G401.6 (cell line): ENCODE measurements at regions not wholly inside any gene's neighbourhood (a gene's known extent, or its start where the extent isn't known, plus 50 kb on each side); places are given as distances from the start of the nearest gene placed in this dataset.
"Not testable (repeated sequence)": the region's sequence is repeated elsewhere in the genome, so short reads cannot be mapped to it uniquely, and the experiment has no call there.

Source experiments
- FAIRE-seq: peaks from 2 replicates; lab custom pipeline; 2012; peaks lifted over from hg19 to GRCh38; lab: Jason Lieb, UNC

DNA sequence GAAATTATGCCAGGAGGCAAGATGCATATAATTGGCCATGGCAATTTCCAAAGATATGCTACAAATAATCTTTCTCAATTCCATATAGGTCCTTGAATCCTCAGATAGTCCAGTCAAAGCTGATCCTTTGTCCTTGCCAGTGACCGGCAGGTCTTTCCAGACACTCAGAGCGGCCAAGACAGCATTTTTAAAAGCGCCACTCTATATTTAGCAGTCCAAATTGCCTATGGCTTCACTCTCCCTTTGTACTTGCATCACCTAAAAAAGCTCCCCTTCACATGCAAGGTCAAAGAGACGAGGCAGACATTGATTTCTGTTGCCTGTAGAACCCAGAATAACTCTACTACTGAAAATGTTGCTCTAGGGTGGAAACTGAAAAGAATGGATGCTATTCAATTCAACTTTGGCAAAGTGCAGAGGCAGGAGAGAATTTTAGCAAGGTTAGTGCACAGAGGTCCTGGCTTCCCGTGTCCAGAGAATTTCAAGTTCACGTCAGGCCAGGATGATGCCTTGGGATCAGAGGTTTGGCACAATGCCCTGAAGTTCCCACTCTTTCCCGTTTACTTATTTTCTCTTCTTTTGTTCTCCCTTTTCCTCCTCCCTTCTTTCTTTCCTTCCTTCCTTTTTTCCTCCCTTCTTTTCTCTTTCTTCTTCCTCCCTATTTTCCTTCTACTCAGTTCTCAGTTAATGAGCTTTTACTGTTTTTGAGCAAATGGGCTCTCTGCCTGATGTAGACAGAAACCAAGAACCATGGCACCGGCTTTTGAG, 108.5 kb downstream of the KCNK1 start:
- FAIRE-seq: no peak

DNA sequence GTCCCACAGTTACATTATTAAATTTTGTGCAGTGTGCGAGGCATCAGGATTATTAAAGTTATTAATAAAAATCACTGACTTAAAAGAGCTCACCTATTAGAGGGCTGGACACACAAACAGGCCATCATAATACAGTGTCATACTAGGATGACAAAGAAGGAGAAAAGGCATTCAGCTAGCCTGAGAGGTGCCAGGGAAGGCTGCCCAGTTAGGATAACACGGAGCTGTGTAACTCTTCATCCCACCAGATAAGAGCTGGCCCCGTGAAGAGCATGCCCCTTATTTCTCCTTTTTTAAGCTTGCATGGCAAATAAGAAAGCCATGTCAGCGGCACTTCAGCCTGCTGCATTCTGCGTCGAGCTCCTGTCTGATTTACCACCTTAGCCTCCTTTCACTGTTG, 109.5 kb downstream of the KCNK1 start:
- no peak for FAIRE-seq

DNA sequence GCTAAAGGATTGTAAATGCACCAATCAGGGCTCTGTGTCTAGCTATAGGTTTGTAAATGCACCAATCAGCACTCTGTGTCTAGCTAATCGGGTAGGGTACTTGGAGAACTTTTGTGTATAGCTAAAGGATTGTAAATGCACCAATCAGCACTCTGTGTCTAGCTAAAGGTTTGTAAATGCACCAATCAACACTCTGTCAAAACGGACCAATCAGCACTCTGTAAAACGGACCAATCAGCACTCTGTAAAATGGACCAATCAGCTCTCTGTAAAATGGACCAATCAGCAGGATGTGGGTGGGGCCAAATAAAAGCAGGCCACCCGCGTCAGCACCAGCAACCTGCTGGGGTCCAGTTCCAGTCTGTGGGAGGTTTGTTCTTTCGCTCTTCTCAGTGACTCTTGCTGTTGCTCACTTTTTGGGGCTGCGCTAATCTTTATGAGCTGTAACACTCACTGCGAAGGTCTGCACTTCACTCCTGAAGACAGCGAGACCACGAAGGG, 110.3 kb downstream of the KCNK1 start:
- not testable (repeated sequence) for FAIRE-seq

DNA sequence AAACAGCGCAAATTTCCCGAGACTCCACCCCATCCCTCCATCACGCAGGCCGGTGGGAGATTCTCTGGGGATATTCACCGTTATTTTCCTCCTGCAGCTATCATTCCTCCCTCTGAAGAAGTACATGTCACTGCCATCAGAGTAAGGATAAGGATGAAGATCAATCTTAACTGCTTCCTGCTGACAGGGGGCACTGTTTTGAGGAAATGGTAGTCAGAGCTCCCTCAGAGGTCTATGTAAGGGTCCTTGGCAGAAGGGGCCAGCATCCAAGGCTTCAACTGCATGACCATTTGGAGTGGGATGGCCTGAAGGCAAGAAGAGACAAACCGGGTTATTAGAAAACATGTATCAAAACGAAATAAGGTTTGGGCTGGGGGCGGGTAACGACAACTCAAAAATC, 111.5 kb downstream of the KCNK1 start:
- FAIRE-seq: no peak

DNA sequence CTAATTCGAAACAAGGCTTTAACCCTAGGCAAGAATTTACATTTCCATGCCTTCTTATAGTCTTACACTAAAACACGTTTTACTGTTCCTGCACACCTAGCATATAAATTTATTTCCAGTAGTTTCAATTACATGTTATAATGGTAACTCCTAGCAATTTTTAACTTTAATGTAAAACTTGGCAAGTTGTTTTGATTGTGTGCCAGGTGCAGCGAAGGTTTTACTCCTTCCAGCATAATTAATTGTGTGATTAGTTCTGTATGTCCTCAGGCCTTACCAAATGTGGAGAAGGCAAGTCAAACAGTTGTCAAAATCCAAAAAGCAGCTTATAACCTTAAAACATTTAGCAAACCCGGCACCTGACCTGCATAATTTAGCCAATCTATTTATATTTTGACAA, 114.8 kb downstream of the KCNK1 start:
- no peak for FAIRE-seq

DNA sequence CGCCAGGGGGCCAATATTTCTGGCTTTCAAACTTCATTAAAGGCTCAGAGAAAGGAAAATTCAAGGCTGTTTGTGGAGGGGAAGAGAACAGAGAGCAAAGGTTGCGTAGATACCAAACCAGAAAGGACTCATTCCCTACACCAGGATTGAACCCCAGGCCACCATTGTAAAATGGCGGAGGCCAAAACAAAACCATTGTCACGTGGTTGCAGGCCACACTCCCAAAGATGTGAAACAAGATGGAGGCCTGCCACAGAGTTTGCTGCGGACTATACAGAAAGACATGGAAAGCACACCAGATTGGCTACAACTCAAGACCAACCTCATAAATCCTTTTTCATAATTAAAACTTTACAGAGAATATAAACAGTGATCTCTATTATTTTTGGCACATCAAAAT, 116.5 kb downstream of the KCNK1 start:
- FAIRE-seq: no peak

DNA sequence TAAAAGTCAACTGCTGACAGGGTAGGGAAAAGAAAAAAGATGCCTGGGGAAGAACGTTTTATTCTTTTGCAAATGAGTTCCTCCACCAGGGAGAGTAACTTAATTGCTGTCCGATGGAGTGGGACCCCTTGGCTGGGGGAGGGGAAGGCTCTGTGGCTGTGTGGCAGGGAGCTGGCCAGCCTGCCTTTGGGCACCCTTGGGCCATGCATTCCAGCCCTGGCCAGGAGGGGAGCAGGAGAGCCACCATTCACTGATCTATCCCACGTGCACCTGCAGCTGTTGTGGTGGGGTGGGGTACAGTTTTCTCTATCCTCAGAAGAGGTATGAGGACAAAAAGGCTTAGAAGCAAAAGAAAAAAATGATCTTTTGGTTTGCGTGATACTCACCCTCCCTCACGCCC, 116.9 kb downstream of the KCNK1 start:
- no peak for FAIRE-seq

DNA sequence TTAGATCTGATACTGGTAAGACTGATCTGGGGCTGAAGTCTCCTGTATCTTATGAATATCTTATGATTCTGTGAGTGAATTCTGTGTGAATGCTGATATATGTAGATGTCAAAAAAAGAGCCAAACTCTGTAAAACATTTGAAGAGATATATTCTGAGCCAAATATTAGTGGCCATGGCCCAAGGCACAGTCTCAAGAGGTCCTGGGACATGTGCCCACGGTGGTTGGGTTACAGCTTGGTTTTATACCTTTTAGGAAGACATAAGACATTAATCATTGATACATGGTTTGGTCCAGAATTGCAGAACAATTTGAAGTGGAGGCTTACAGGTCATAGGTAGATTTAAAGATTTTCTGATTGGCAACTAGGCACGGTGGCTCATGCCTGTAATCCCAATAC, 118.3 kb downstream of the KCNK1 start:
- FAIRE-seq: no peak

DNA sequence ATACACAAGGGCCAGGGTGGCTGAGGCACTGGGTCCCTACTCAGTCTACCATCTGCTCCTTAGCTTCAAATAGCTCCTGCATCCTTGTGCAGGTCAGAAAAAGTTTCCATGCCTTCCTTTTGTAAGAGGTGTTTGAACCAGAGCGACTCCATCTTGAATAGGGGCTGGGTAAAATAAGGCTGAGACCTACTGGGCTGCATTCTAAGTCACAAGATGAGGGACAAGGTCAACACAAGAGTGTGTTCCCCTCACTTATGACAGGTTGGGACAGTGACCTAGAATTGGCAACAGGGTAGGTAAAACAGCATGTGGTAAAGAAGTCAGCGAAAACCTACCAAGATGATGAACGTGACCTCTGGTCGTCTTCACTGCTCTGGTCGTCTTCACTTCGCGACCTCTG, 120.5 kb downstream of the KCNK1 start:
- FAIRE-seq: no peak

DNA sequence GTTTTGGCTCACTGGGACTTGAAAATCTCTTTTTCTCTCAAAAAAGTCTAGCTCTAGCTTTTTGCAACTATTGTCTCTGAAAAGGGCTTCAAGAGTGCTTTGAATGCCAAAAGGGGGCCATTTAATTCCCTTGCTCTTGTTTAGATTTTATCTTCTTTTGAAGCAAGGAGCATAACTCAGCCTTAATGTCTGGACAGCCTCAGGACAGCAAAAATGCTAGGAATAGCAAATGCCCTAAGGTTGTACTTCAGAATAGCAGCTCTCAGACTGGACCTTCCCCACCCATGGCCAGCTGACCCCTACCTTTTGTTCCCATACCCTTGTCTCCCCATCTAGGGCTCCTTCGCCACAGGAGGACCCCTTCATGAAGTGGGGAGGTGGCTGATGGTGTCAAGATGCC, 121.4 kb downstream of the KCNK1 start:
- no peak for FAIRE-seq

DNA sequence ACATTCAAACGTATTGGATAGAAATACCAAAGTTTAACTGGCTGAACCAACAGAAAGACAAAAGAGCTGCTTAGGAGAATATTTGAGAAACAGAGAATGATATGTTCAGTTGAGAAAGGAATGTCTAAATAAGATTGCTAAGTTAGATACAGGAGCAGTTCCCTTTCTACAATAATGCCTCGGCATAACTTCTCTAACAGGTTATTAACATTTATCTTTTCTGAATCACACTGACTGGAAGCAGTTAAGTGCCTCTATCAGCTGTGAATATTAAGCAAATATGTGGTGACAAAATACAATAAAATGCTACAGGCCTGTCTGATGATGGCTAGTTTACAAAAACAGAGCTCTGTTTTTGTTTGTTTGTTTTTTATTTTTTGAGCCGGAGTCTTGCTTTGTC, 121.9 kb downstream of the KCNK1 start:
- no peak for FAIRE-seq

DNA sequence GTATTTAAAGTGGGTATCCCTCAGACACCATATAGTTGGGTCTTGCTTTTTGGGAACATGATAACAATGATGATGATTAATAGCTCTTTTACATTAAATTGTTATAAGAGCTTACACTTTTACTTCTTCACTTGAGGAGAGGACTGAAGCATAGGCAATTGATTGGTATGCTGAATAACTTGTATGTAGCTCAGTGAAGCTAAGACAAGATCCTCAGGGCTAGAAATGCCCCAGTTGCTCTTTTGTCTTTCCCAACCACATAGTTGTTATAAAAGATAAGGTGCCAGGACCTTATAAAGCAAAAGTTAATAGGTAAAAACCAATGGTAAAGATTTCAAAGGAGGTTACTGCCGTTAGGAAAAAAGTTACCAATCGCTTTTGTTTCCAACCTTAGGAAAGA, 123.4 kb downstream of the KCNK1 start:
- no peak for FAIRE-seq

DNA sequence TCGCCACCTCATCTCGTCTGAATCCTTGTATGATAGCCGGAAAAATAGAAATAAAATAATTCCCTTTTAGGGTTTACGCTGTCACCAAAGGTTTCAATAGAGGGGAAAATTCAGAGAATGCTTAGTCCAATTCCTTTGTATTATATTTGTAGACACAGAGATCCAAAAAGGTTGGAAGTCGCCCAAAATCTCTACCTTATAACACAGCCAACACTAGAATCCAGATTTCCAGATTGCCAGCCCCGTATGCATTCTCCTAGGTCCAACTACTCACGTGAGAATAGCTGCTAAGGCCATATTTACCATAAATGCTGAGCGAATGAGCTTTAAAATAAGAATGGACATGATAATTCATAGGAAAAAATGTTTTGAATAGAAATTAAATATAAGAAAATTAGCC, 124.5 kb downstream of the KCNK1 start:
- FAIRE-seq: no peak

DNA sequence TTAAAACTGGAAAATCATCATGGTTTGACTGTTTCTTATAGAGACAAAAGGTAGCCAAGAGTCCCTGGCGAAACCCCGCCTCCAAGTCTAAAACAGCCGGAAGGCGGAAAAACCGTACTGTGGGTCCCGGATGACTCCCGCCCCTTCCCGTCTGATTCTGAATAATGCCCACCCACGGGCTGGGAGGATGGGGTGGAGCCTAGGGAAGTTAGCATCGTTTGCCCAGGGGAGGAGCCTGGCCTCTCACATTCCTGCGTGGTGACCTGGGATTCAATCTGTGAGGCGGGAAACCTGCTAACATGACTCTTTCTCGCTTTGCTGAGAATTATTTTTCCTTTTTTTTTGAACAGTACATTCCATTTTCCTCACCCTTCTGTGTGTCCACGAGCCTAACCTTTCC, 124.9 kb downstream of the KCNK1 start:
- no peak for FAIRE-seq

DNA sequence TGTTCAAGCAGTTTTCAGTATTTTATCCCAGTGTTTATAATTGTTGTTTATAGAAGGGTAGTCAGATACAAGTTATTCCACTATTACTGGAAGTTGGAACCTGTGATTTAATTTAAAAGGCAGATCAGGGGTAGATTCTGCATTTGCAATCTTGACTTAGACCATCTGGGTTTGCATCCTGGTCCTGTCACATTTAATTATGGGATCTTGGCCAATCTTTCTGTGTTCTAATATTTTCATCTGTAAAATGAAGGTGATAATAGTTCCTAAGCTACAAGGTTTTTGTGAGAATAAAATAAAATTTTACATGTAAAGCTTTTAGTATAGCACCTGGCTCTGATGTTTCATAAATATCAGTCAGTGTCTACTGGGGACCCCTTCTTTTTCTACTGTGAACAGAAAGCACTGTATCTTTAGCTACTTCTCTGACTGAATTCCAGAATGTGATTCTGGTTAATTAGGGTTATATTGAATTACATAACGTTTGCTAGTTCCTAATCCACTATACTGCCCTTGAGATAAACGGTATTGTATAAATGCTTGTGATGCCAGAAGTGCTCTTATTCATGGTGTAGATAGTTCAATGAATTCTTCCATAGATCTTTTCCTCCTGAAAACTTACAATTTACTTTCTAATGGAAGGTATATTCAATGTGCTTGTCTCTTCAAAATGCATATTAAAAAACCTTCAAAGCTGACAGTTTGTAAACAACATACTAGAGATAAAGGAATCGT, 131.0 kb downstream of the KCNK1 start:
- no peak for FAIRE-seq

DNA sequence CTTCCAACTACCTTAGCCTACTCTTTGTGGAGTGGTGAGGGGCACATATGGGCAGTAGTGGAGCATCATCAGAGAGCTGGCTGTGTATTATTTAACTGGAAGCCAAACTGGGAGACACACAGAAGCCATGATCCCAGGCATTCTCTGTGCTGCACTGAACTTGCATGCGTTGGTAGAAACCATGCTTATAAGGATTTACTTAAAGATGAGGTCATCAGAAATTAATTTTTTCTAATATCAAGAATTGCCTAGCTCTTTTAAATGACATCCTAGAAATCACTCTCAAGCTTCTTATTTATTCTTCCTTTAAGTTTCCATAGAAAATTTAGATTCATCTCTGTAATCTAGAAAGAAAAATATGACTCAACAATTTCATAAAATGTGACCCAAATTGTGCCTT, 136.2 kb downstream of the KCNK1 start:
- FAIRE-seq: no peak

DNA sequence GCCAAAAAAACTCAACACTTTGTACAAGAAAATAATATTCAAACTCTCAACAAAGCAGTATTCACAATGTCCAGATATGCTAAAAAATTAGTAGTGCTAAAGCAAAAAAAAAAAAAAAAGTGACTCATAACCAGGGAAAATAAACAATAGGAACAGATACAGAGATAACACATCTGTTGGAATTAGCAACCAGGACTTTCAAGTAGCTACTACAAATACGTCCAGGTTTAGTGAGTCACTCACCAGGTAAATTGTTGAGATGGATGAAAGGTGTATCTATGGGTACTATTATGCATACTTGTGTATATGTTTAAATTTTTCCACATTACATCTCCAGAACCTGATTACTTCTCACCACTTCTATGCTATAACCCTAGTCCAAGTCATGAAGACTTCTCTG, 144.8 kb upstream of the SLC35F3 start:
- FAIRE-seq: no peak

DNA sequence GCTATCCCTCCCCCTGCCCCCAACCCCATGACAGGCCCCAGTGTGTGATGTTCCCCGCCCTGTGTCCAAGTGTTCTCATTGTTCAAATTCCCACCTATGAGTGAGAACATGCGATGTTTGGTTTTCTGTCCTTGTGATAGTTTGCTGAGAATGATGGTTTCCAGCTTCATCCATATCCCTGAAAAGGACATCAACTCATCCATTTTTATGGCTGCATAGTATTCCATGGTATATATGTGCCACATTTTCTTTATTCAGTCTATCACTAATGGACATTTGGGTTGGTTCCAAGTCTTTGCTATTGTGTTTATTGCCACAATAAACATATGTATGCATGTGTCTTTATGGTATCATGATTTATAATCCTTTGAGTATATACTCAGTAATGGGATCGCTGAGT, 140.2 kb upstream of the SLC35F3 start:
- FAIRE-seq: not testable (repeated sequence)

DNA sequence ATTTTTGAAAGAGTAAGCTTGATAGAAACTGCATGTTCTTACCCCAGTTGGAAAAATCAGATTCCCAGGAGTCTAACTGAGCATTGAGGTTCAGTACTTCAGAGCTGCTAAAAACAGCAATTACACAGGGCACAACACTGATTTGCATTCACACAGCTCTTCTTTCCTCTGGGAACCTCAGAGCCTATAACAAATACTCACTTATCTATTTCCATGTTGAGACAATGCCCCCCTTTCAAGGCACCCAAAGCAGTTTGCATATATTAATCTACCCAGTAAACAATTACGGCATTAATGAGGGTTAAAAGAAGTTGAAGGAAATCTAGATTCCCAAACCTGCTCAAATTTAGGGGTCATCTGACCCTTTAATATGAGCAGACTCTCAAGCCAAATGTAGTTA, 126.9 kb upstream of the SLC35F3 start:
- FAIRE-seq: no peak

DNA sequence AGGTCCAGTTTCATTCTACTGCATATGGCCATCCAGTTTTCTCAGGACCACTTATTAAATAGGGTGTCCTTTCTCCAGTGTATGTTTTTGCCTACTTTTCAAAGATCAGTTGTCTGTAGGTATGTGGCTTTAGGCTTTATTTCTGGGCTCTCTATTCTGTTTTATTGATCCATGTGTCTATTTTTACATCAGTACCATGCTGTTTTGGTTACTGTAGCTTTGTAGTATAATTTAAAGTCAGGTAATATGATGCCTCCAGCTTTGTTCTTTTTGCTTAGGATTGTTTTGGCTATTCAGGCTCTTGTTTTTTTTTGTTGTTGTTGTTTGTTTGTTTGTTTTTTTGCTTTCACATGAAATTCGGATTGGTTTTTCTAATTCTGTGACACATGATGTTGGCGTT, 124.4 kb upstream of the SLC35F3 start:
- no peak for FAIRE-seq

DNA sequence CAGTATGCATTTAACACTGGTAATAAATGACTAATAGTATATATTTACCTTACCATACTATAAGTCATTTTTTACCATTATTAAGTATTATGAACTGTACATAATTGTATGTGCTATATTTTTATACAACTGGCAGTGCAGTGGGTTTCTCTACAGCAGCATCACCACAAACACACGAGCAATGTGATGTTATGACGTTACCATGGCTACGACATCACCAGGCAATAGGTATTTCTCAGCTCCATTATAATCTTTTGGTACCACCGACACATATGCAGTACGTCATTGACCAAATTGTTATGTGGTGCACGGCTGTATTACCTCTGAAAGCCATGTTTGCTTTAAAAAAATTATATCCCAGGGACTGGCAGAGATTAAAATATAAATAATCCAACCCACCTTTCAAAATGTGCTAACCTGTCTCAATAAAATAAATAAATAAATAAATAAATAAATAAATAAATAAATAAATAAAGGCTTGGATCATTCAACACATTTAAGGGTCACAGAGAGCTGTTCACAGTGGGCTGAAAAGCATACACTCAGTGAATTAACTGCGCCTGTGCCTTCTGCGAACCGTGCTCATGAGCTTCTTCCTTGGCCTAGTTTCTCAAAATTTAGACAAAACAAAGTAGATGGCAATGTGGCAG, 121.4 kb upstream of the SLC35F3 start:
- no peak for FAIRE-seq

DNA sequence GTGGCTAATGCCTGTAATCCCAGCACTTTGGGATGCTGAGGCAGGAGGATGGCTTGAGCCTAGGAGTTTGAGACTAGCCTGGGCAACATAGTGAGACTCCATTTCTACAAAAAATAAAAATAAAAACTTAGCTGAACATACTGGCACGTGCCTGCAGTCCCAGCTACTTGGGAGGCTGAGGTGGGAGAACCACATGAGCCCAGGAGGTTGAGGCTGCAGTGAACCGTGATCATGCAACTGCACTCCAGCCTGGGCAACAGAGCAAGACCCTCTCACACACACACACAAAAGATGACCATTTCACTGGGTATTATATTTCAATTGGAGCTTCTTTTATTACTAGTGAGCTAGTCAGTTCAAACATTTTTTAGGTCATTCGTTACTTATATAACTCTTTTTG, 116.9 kb upstream of the SLC35F3 start:
- no peak for FAIRE-seq

DNA sequence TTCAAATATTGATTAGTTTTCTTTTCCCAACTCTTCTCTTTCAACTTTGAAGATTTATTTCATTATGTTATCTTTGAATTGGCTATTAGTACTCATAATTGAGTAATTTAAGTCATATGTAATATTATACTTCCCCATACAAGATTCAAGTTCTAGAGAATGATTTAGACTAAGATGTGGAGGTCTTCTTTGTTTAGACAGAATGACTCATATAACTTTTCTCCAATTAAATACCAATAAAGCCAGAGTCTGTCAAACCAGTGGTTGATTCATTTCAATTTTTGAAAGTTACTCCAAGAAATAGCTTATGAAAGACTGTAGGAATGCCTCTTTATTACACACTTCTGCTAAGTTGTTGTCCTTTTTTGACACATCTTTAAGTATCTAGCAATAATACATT, 115.8 kb upstream of the SLC35F3 start:
- no peak for FAIRE-seq
